Loucy (cell line): ENCODE measurements at regions not wholly inside any gene's neighbourhood (a gene's known extent, or its start where the extent isn't known, plus 50 kb on each side); places are given as distances from the start of the nearest gene placed in this dataset.

Experiments used
- H2AFZ ChIP-seq: fragments of 200-600 bp; sonication (generic); 2 replicates; pipeline ENCODE4 v1.6.0; 2016; ENCODE audit warnings: antibody characterized with exemption, mild to moderate bottlenecking, low read length, moderate library complexity
- H3F3A ChIP-seq: fragments of 200-600 bp; 2 replicates; pipeline ENCODE4 v1.6.0; 2016; ENCODE audit warnings: antibody characterized with exemption, low read depth, mild to moderate bottlenecking
- H3K27me3 ChIP-seq: fragments of 200-600 bp; sonication (generic); 2 replicates; pipeline ENCODE4 v1.6.1; 2014; ENCODE audit warnings: low read length, mild to moderate bottlenecking; ENCODE audit not compliant: insufficient read depth, poor library complexity, severe bottlenecking
- H3K36me3 ChIP-seq: fragments of 200-600 bp; sonication (generic); 2 replicates; pipeline ENCODE4 v1.6.1; 2016; ENCODE audit warnings: low read length; ENCODE audit not compliant: insufficient read depth
- H3K4me1 ChIP-seq: fragments of 200-600 bp; sonication (generic); 2 replicates; pipeline ENCODE4 v1.5.1; 2014; ENCODE audit warnings: low read length, mild to moderate bottlenecking; ENCODE audit not compliant: insufficient read depth, poor library complexity, severe bottlenecking
- H3K4me2 ChIP-seq: fragments of 200-600 bp; sonication (generic); 2 replicates; pipeline ENCODE4 v1.6.0; 2014; ENCODE audit warnings: antibody characterized with exemption, low read length, low read depth, mild to moderate bottlenecking; ENCODE audit not compliant: poor library complexity, severe bottlenecking
- H3K4me3 ChIP-seq: fragments of 200-600 bp; sonication (generic); 2 replicates; pipeline ENCODE4 v1.5.1; 2014; ENCODE audit warnings: low read length, mild to moderate bottlenecking, mixed read lengths; ENCODE audit not compliant: poor library complexity, severe bottlenecking
- H3K79me2 ChIP-seq: fragments of 200-600 bp; sonication (generic); 2 replicates; pipeline ENCODE4 v1.6.1; 2014; ENCODE audit warnings: low read length; ENCODE audit not compliant: insufficient read depth
- H3K9ac ChIP-seq: fragments of 200-600 bp; sonication (generic); 2 replicates; pipeline ENCODE4 v1.6.0; 2014; ENCODE audit warnings: mild to moderate bottlenecking, low read depth, low read length, moderate library complexity; ENCODE audit not compliant: poor library complexity, severe bottlenecking
- H3K9me2 ChIP-seq: fragments of 200-600 bp; sonication (generic); replicated peaks from 2 replicates; pipeline ENCODE4 v1.6.1; 2016; ENCODE audit warnings: low read depth, low read length, mixed read lengths
- H3K9me3 ChIP-seq: fragments of 200-600 bp; sonication (generic); 2 replicates; pipeline ENCODE4 v1.6.1; 2014; ENCODE audit warnings: mild to moderate bottlenecking, antibody characterized with exemption, low read length, low read depth; ENCODE audit not compliant: insufficient read depth
- H4K20me1 ChIP-seq: fragments of 200-600 bp; sonication (generic); 2 replicates; pipeline ENCODE4 v1.6.0; 2014; ENCODE audit warnings: antibody characterized with exemption, low read length, mild to moderate bottlenecking; ENCODE audit not compliant: insufficient read depth, poor library complexity, severe bottlenecking
- EZH2phosphoT487 ChIP-seq: fragments of 200-600 bp; IDR thresholded peaks from 2 replicates; pipeline ENCODE4 v1.6.1; 2018; ENCODE audit warnings: antibody characterized with exemption, mild to moderate bottlenecking, moderate library complexity, borderline replicate concordance
- TF ChIP-seq, protein P1 (sequence below): fragments of 200-600 bp; sonication (generic); conservative IDR thresholded peaks from 2 replicates; pipeline ENCODE4 v1.5.1; 2014; ENCODE audit warnings: mild to moderate bottlenecking, antibody characterized with exemption, low read length

GRCh38 chr1:186566140-186566855, 105.4 kb upstream of the PDC start:
- no peak overlapping the region for H3K9ac ChIP-seq
- no peaks in the 10 kb centered on the region for H3K9me2 ChIP-seq
- no peaks in the 10 kb centered on the region for H3K4me1 ChIP-seq
- no peaks in the 10 kb centered on the region for H3K9me3 ChIP-seq
- H3K36me3 ChIP-seq: no peaks in the 10 kb centered on the region
- H4K20me1 ChIP-seq: no peaks in the 10 kb centered on the region
- H3K27me3 ChIP-seq: peaks cover 26% of the 10 kb centered on the region
- H3F3A ChIP-seq: no peaks in the 10 kb centered on the region
- TF ChIP-seq EZH2phosphoT487: no peak
- TF ChIP-seq, protein P1, sequence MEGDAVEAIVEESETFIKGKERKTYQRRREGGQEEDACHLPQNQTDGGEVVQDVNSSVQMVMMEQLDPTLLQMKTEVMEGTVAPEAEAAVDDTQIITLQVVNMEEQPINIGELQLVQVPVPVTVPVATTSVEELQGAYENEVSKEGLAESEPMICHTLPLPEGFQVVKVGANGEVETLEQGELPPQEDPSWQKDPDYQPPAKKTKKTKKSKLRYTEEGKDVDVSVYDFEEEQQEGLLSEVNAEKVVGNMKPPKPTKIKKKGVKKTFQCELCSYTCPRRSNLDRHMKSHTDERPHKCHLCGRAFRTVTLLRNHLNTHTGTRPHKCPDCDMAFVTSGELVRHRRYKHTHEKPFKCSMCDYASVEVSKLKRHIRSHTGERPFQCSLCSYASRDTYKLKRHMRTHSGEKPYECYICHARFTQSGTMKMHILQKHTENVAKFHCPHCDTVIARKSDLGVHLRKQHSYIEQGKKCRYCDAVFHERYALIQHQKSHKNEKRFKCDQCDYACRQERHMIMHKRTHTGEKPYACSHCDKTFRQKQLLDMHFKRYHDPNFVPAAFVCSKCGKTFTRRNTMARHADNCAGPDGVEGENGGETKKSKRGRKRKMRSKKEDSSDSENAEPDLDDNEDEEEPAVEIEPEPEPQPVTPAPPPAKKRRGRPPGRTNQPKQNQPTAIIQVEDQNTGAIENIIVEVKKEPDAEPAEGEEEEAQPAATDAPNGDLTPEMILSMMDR: no peak
- no peak overlapping the region for H2AFZ ChIP-seq
- H3K4me2 ChIP-seq: no peak overlapping the region
- no peaks in the 10 kb centered on the region for H3K79me2 ChIP-seq
- H3K4me3 ChIP-seq: no peak overlapping the region

DNA sequence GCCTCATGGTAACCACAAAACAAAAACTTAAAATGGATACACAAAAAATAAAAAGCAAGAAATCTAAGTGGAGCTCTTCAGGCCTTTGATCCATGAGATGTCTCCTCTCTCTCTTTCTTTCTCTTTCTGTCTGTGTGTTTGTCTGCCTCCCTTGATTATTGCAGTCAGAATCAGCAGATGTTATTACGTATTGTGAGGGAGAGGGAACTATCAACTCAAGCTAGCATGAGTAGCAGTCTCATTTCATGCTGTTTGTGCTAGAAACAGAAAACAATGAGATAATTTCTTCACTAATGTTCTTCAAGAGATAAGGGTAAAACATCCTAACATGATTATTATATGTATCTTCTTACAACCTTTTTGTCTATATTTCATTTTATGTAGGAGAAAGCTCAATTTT, 103.7 kb upstream of the PDC start:
- Histone ChIP-seq H2AFZ (no peak overlapping the region), H3F3A (no peaks in the 10 kb centered on the region), H3K27me3 (peaks cover 17% of the 10 kb centered on the region), H3K4me2 (no peak overlapping the region), H3K9ac (no peak overlapping the region), H3K4me3 (no peak overlapping the region), H3K9me2 (no peaks in the 10 kb centered on the region), H3K9me3 (no peaks in the 10 kb centered on the region), H4K20me1 (no peaks in the 10 kb centered on the region), H3K79me2 (no peaks in the 10 kb centered on the region), H3K4me1 (no peaks in the 10 kb centered on the region), H3K36me3 (no peaks in the 10 kb centered on the region)
- no peak for TF ChIP-seq EZH2phosphoT487
- TF ChIP-seq, protein P1: no peak

- TF ChIP-seq EZH2phosphoT487: no peak
- TF ChIP-seq, protein P1: no peak
- Histone ChIP-seq H3K36me3 (no peaks in the 10 kb centered on the region), H3K9me2 (no peaks in the 10 kb centered on the region), H3K27me3 (no peaks in the 10 kb centered on the region), H3K4me2 (no peak overlapping the region), H4K20me1 (no peaks in the 10 kb centered on the region), H2AFZ (no peak overlapping the region), H3F3A (no peaks in the 10 kb centered on the region), H3K9ac (no peak overlapping the region), H3K79me2 (no peaks in the 10 kb centered on the region), H3K9me3 (no peaks in the 10 kb centered on the region), H3K4me3 (no peak overlapping the region), H3K4me1 (no peaks in the 10 kb centered on the region)
Observed at GRCh38 chr1:186559601-186560116, 98.7 kb upstream of the PDC start.
